ENCODE measurements at regions not wholly inside any gene's neighbourhood (a gene's known extent, or its start where the extent isn't known, plus 50 kb on each side); places are given as distances from the start of the nearest gene placed in this dataset.

DNA sequence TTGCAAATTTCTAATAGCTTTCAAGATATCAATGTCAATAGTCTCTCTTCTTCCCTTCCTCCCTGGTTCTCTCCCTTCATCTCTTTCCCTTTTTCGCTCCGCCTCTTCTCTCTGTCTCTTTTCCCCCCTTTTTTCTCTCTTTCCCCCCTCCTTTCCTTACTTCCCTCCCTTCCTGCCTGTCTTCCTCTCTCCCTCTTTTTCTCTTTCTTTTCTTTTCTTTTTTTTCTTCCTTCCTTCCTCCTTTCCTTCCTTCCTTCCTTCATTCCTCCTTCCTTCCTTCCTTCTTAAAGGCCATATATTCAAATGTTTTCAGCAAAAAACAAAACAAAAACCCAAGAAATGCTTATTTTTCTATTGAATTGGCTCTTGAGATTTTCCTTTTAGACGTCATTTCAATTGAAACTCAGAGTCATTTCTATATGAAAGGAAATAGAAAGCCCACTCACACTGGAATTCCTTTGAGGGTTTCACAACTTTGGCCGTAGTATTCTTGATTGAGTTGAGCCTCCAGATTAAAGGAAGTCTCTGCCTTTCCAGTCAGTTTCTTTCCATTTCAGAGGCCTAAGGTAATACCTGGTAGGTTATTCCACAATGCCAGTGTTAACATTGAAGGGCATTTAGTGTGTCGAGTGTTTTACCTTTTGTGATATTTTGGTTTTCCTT lies 551.5 kb downstream of the LMO4 start:
- H3K9ac ChIP-seq (ENCODE audit: extremely low read depth, low read length, poor library complexity, severe bottlenecking) = no peak overlapping the region
- no peak overlapping the region for H3K27ac ChIP-seq (ENCODE audit: low read depth, low read length)
- WGBS, 2 experiments (ENCODE audit: insufficient coverage in 1 of 2, insufficient read length in 1 of 2) = 86 to 90% methylated on average over 4 to 5 of the region's 5 CpGs
- H3K9me3 ChIP-seq (ENCODE audit: control insufficient read depth, low read length) = no peaks in the 10 kb centered on the region
- Mint-ChIP-seq H3K9me3 (no peaks in the 10 kb centered on the region), H3K27ac (no peak overlapping the region), H3K4me1 (no peaks in the 10 kb centered on the region), H3K4me3 (no peak overlapping the region), H3K27me3 (ENCODE audit: insufficient read depth) (no peaks in the 10 kb centered on the region), H3K36me3 (ENCODE audit: low read depth) (no peaks in the 10 kb centered on the region)
- DNase-seq = no peak
- H3K4me1 ChIP-seq (ENCODE audit: control insufficient read depth, insufficient read depth, low read length) = no peaks in the 10 kb centered on the region
- no peaks in the 10 kb centered on the region for H3K27me3 ChIP-seq (ENCODE audit: control insufficient read depth, insufficient read depth, low read length, poor library complexity, severe bottlenecking)
- H3K36me3 ChIP-seq (ENCODE audit: control insufficient read depth, insufficient read depth, low read length) = no peaks in the 10 kb centered on the region
- no peak overlapping the region for H3K4me3 ChIP-seq (ENCODE audit: low read length)
- TF ChIP-seq, protein P1, sequence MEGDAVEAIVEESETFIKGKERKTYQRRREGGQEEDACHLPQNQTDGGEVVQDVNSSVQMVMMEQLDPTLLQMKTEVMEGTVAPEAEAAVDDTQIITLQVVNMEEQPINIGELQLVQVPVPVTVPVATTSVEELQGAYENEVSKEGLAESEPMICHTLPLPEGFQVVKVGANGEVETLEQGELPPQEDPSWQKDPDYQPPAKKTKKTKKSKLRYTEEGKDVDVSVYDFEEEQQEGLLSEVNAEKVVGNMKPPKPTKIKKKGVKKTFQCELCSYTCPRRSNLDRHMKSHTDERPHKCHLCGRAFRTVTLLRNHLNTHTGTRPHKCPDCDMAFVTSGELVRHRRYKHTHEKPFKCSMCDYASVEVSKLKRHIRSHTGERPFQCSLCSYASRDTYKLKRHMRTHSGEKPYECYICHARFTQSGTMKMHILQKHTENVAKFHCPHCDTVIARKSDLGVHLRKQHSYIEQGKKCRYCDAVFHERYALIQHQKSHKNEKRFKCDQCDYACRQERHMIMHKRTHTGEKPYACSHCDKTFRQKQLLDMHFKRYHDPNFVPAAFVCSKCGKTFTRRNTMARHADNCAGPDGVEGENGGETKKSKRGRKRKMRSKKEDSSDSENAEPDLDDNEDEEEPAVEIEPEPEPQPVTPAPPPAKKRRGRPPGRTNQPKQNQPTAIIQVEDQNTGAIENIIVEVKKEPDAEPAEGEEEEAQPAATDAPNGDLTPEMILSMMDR (conservative IDR thresholded peaks at IDR 0.05) = no peak

DNA sequence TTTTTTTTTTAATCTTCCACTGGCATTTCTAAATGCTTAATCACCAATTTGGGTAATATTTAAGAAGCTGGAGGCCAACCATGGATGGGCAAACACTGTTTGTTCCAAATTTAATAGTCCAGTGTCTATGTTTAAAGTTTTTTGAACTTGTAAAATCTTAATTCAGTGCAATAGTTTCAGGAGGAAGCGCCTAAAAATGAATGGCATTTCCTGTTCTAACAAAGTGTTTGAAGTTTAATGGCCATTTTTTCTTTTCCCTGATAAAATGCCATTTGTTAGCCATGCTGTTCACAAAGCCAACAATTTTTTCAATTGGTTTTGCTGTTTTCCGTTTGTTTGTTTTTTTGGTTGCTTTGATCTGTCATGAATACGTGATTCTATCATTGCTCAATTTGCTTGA lies 552.1 kb downstream of the LMO4 start:
- no peak overlapping the region for H3K4me3 Mint-ChIP-seq
- no peaks in the 10 kb centered on the region for H3K4me1 ChIP-seq (ENCODE audit: control insufficient read depth, insufficient read depth, low read length)
- H3K9me3 ChIP-seq (ENCODE audit: control insufficient read depth, low read length) = no peaks in the 10 kb centered on the region
- no peak overlapping the region for H3K4me3 ChIP-seq (ENCODE audit: low read length)
- no peaks in the 10 kb centered on the region for H3K36me3 ChIP-seq (ENCODE audit: control insufficient read depth, insufficient read depth, low read length)
- H3K9me3 Mint-ChIP-seq = no peaks in the 10 kb centered on the region
- no peaks in the 10 kb centered on the region for H3K36me3 Mint-ChIP-seq (ENCODE audit: low read depth)
- no peak overlapping the region for H3K27ac Mint-ChIP-seq
- DNase-seq = no peak
- H3K27me3 Mint-ChIP-seq (ENCODE audit: insufficient read depth) = no peaks in the 10 kb centered on the region
- no peaks in the 10 kb centered on the region for H3K4me1 Mint-ChIP-seq
- no peak overlapping the region for H3K9ac ChIP-seq (ENCODE audit: extremely low read depth, low read length, poor library complexity, severe bottlenecking)
- TF ChIP-seq, protein P1 (conservative IDR thresholded peaks at IDR 0.05) = no peak
- no peak overlapping the region for H3K27ac ChIP-seq (ENCODE audit: low read depth, low read length)
- H3K27me3 ChIP-seq (ENCODE audit: control insufficient read depth, insufficient read depth, low read length, poor library complexity, severe bottlenecking) = no peaks in the 10 kb centered on the region
- WGBS, 2 experiments (ENCODE audit: insufficient coverage in 1 of 2, insufficient read length in 1 of 2) = 88 to 95% methylated on average over 2 to 3 of the region's 3 CpGs

DNA sequence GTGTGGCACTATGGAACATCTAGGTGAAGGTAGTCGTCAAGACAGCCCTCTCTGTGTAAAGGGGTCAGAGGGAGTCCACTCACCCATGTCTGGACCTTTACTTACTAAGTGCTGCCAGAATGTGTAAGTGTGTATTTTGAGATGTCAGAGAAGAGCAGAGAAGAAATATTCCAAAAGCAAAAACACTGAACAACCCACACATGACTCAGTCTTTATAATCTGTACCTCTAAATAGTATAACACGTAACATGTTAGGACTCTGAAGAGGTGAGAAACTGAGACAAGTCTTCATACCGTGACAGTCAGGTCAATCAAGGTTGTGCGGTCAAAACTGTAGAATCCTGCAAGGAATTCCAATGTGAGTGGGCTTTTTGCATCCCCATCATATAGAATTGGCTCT lies 555.2 kb downstream of the LMO4 start:
- no peaks in the 10 kb centered on the region for H3K36me3 Mint-ChIP-seq (ENCODE audit: low read depth)
- H3K9ac ChIP-seq (ENCODE audit: extremely low read depth, low read length, poor library complexity, severe bottlenecking) = no peak overlapping the region
- no peaks in the 10 kb centered on the region for H3K27me3 ChIP-seq (ENCODE audit: control insufficient read depth, insufficient read depth, low read length, poor library complexity, severe bottlenecking)
- no peak for DNase-seq
- H3K27me3 Mint-ChIP-seq (ENCODE audit: insufficient read depth) = no peaks in the 10 kb centered on the region
- WGBS, 2 experiments (ENCODE audit: insufficient coverage in 1 of 2, insufficient read length in 1 of 2) = 94 to 100% methylated on average over 2 to 4 of the region's 4 CpGs
- no peak overlapping the region for H3K27ac ChIP-seq (ENCODE audit: low read depth, low read length)
- no peaks in the 10 kb centered on the region for H3K4me1 ChIP-seq (ENCODE audit: control insufficient read depth, insufficient read depth, low read length)
- H3K36me3 ChIP-seq (ENCODE audit: control insufficient read depth, insufficient read depth, low read length) = no peaks in the 10 kb centered on the region
- no peak overlapping the region for H3K27ac Mint-ChIP-seq
- no peak overlapping the region for H3K4me3 Mint-ChIP-seq
- TF ChIP-seq, protein P1 (conservative IDR thresholded peaks at IDR 0.05) = no peak
- H3K9me3 Mint-ChIP-seq = no peaks in the 10 kb centered on the region
- no peaks in the 10 kb centered on the region for H3K4me1 Mint-ChIP-seq
- no peak overlapping the region for H3K4me3 ChIP-seq (ENCODE audit: low read length)
- no peaks in the 10 kb centered on the region for H3K9me3 ChIP-seq (ENCODE audit: control insufficient read depth, low read length)
